ENCODE measurements at regions not wholly inside any gene's neighbourhood (a gene's known extent, or its start where the extent isn't known, plus 50 kb on each side); places are given as distances from the start of the nearest gene placed in this dataset.

DNA sequence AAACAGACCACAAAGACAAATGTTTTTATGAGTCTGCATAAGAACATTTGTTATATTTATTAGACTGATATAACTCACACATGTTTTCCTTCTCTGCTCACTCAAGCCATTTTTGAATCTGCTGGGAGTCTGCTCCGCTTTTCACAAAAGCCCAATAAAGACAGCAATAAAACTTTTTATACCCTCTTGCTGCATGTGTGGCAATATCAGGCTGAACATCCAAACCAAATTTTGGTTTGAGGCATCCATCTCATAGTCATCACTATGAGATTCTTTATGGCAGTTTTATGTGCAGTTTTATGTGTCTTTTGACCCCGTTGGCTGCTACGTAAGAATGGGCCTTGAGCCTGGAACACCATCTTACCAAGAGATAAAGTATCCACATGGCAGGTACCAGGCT lies 1276.8 kb upstream of the ADGRB3 start:
- Histone ChIP-seq H3K4me1 (no peaks in the 10 kb centered on the region), H3K27ac (no peak overlapping the region), H3K36me3 (no peaks in the 10 kb centered on the region), H3K27me3 (no peaks in the 10 kb centered on the region), H3K4me3 (no peak overlapping the region), H3K9me3 (no peaks in the 10 kb centered on the region)
- intact Hi-C loops (cut with DNase I; ENCODE audit: low total_unique reads) (no loop called here), in situ Hi-C loops (cut with MboI; ENCODE audit: low pct_ligation_motif_present in 1 of 4, low pct_unique_long_range_greater_than_20kb in 1 of 4, low sequenced_read_pairs in 3 of 4) (no loop called here)
- 52 to 55% methylated on average over 3 of the region's 3 CpGs for WGBS, 2 donors (ENCODE audit: low coverage in 1 of 2)
- DNase-seq = no peak
- TF ChIP-seq CTCF (IDR thresholded peaks at IDR 0.05) (no peak), POLR2AphosphoS5 (IDR thresholded peaks at IDR 0.05) (no peak), EP300 (IDR thresholded peaks at IDR 0.05; ENCODE audit: low read depth) (no peak), POLR2A (IDR thresholded peaks at IDR 0.05) (no peak)

GRCh38 chr6:67353861-67354260 lies 1281.2 kb upstream of the ADGRB3 start:
- DNase-seq = no peak
- H3K4me1 ChIP-seq = no peaks in the 10 kb centered on the region
- in situ Hi-C loops (cut with MboI; ENCODE audit: low pct_ligation_motif_present in 1 of 4, low pct_unique_long_range_greater_than_20kb in 1 of 4, low sequenced_read_pairs in 3 of 4) (no loop called here), intact Hi-C loops (cut with DNase I; ENCODE audit: low total_unique reads) (no loop called here)
- no peak for TF ChIP-seq CTCF (IDR thresholded peaks at IDR 0.05)
- TF ChIP-seq EP300 (IDR thresholded peaks at IDR 0.05; ENCODE audit: low read depth) = no peak
- no peak for TF ChIP-seq POLR2AphosphoS5 (IDR thresholded peaks at IDR 0.05)
- TF ChIP-seq POLR2A (IDR thresholded peaks at IDR 0.05) = no peak
- no peaks in the 10 kb centered on the region for H3K36me3 ChIP-seq
- no peaks in the 10 kb centered on the region for H3K9me3 ChIP-seq
- WGBS, 2 donors (ENCODE audit: low coverage in 1 of 2) = 82% methylated on average over 3 of the region's 3 CpGs
- no peak overlapping the region for H3K27ac ChIP-seq
- H3K27me3 ChIP-seq = no peaks in the 10 kb centered on the region
- no peak overlapping the region for H3K4me3 ChIP-seq

GRCh38 chr6:67352717-67353116 lies 1282.4 kb upstream of the ADGRB3 start:
- Histone ChIP-seq H3K36me3 (no peaks in the 10 kb centered on the region), H3K4me3 (no peak overlapping the region), H3K4me1 (no peaks in the 10 kb centered on the region), H3K27ac (no peak overlapping the region), H3K9me3 (no peaks in the 10 kb centered on the region), H3K27me3 (no peaks in the 10 kb centered on the region)
- intact Hi-C loops (cut with DNase I; ENCODE audit: low total_unique reads) (no loop called here), in situ Hi-C loops (cut with MboI; ENCODE audit: low pct_ligation_motif_present in 1 of 4, low pct_unique_long_range_greater_than_20kb in 1 of 4, low sequenced_read_pairs in 3 of 4) (no loop called here)
- 82 to 83% methylated on average over 10 of the region's 10 CpGs for WGBS, 2 donors (ENCODE audit: low coverage in 1 of 2)
- no peak for TF ChIP-seq EP300 (IDR thresholded peaks at IDR 0.05; ENCODE audit: low read depth)
- TF ChIP-seq CTCF (IDR thresholded peaks at IDR 0.05) = no peak
- TF ChIP-seq POLR2AphosphoS5 (IDR thresholded peaks at IDR 0.05) = no peak
- TF ChIP-seq POLR2A (IDR thresholded peaks at IDR 0.05) = no peak
- no peak for DNase-seq

GRCh38 chr6:67350729-67351128 lies 1284.4 kb upstream of the ADGRB3 start:
- in situ Hi-C loops (cut with MboI; ENCODE audit: low pct_ligation_motif_present in 1 of 4, low pct_unique_long_range_greater_than_20kb in 1 of 4, low sequenced_read_pairs in 3 of 4) = no loop called here

More at GRCh38 chr6:67350729-67351128, 1284.4 kb upstream of the ADGRB3 start:
- Histone ChIP-seq H3K27ac (no peak overlapping the region), H3K27me3 (no peaks in the 10 kb centered on the region), H3K9me3 (no peaks in the 10 kb centered on the region), H3K4me3 (no peak overlapping the region), H3K4me1 (no peaks in the 10 kb centered on the region), H3K36me3 (no peaks in the 10 kb centered on the region)
- 82 to 83% methylated on average over 4 of the region's 4 CpGs for WGBS, 2 donors (ENCODE audit: low coverage in 1 of 2)
- intact Hi-C loops (cut with DNase I; ENCODE audit: low total_unique reads) = no loop called here
- TF ChIP-seq POLR2AphosphoS5 (IDR thresholded peaks at IDR 0.05) = no peak
- TF ChIP-seq POLR2A (IDR thresholded peaks at IDR 0.05) = no peak
- TF ChIP-seq CTCF (IDR thresholded peaks at IDR 0.05) = no peak
- no peak for TF ChIP-seq EP300 (IDR thresholded peaks at IDR 0.05; ENCODE audit: low read depth)
- DNase-seq = no peak
